GM18867 (cell line): ENCODE measurements at regions not wholly inside any gene's neighbourhood (a gene's known extent, or its start where the extent isn't known, plus 50 kb on each side); places are given as distances from the start of the nearest gene placed in this dataset.
"Not testable (repeated sequence)": the region's sequence is repeated elsewhere in the genome, so short reads cannot be mapped to it uniquely, and the experiment has no call there.

Source experiments
- ATAC-seq: cut with Tn5 transposase; IDR thresholded peaks from one replicate; pipeline ENCODE4 v1.9.1; 2021; ENCODE audit warnings: mild to moderate bottlenecking, moderate library complexity; ENCODE audit not compliant: unreplicated experiment

DNA sequence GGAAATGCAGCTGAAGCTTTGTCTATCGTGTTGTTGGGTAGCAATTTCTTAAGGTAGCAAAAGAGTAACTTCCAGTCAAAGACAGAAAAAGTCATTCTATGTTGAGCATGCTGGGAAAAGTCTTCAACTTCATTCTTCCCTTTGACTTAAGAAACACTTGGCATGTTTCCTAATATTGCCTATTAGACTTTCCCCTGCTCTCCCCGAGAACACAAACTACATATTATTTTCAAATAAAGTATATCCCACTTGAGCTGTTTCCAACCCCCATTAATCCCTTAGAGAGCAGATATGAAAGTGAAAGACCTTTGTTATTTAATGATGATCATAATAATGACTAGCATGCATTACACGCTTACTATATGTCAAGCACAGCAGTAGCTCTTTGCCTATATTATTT is 136.0 kb upstream of the SPOPL start:
- no peak for ATAC-seq

DNA sequence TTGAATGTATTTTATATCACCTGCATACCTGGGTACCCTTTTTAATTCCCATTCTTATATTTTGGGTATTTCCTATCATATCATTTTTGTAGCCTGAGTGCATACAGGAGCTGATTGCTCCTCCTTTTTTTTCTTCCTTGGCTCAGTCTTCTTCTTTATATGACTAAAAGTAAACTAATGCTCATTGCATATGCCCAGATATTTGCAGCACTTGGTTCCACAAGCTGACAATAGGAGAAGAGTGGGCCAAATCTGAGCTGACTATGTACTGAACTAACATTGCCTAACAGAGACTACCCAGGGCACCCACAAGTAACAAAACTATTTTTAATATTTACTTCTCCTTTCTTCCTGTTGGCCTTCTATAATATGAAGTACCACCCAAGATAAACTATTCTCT is 131.7 kb upstream of the SPOPL start:
- no peak for ATAC-seq

DNA sequence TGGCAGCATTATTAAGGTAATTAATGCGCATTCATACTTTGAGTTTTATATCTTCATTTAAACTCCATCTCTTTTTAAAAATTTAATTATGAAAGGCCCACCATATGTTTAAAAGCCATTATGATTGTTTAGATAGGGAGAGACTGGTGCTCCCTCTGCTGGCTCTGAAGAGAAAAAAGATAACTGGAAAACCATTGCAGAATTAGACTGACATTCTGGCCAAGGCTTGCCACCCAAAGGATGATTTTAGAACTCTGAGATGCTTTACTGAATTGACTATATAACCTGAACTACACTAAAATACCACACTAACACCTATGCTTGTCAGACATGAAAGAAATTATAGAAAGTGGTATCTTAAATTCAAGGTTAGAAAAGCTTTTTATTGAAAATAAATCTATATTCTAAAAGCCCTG is 127.6 kb upstream of the SPOPL start:
- ATAC-seq: peak; percentile 79

- ATAC-seq: no peak
These were observed 120.2 kb upstream of the SPOPL start for GRCh38 chr2:138381373-138381772.

GRCh38 chr2:138382672-138383071 is 118.9 kb upstream of the SPOPL start:
- no peak for ATAC-seq

DNA sequence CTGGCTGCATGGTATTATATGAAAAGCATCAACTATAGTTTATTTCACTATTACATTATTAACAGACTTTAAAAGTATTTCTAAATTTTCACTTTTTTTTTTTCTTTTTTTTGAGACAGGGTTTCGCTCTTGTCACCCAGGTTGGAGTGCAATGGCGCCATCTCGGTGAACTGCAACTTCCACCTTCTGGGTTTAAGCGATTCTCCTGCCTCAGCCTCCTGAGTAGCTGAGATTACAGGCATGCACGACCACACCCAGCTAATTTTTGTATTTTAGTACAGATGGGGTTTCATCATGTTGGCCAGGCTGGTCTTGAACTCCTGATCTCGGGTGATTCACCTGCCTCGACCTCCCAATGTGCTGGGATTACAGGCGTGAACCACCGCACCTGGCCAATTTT is 115.4 kb upstream of the SPOPL start:
- ATAC-seq: not testable (repeated sequence)

GRCh38 chr2:138389063-138389462 is 112.5 kb upstream of the SPOPL start:
- no peak for ATAC-seq

DNA sequence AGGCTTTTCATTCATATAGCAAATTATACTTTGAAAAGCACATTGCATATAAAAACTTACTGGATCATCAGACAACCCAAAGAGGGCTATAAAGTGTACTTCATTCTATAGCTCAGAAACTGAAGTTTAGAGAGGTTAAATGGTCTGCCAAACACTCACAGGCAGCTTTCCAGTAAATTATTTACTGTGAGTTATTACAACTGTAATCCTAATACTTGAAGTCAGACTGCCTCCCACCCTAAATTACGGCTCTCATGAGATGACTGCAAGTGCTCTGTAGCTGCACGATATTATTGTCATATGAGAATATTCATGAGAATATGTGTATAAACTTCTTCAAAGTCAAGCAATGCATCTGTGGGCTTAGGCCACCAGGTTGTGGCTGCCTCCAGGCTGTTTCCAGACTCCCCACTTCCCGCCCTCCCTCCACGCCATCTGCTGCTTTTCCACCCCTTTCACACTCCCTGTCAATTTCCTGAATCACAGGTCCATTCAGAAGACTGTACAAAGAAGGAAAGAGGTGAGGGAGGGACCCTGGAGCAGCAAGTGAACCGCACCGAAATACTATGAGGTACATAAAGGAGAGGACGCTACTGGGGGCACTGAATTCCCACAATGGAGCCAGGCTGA is 111.1 kb upstream of the SPOPL start:
- no peak for ATAC-seq

DNA sequence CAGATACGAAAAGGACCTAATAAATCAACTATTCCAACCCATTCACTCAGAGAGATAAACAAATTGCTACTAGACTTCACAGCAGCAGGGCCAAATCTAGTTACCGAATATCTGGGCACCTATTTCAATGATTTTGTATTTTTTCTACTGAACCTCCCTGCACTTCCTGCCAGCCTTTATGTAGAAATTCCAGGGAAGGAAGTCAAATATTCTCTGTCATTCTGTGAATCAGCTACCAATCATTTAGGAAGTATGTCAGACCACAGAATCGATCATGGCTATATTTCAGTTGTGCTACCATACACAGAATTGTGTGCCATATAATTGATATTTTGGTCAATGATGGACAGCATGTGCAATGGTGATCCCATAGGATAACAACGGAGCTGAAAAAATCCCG is 109.6 kb upstream of the SPOPL start:
- ATAC-seq: no peak

GRCh38 chr2:138395565-138396306 is 105.8 kb upstream of the SPOPL start:
- no peak for ATAC-seq

- no peak for ATAC-seq
These were observed 104.7 kb upstream of the SPOPL start for GRCh38 chr2:138396843-138397242.

DNA sequence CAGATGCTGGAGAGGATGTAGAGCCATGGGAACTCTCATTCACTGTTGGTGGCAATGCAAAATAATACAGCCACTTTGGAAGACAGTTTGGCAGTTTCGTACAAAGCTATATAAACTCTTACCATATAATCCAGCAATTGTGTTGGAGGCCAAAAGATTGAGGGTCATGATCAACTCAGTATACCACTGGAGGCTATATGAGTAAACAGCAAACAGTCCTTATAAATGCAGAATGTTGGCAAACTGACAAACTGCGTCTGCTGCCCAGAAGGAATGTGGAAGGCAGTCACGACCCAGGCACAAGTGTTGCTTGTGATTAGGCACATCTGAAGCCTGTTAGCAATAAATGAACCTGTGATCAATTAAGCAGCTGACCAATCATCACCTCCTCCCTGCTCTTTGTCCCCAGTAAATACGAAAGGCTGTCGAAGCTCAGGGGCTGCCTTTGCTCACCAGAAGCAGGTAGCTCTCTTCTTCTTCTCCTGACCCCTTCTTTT is 98.1 kb upstream of the SPOPL start:
- ATAC-seq: no peak

- no peak for ATAC-seq
These were observed 87.6 kb upstream of the SPOPL start for GRCh38 chr2:138414014-138414413.

DNA sequence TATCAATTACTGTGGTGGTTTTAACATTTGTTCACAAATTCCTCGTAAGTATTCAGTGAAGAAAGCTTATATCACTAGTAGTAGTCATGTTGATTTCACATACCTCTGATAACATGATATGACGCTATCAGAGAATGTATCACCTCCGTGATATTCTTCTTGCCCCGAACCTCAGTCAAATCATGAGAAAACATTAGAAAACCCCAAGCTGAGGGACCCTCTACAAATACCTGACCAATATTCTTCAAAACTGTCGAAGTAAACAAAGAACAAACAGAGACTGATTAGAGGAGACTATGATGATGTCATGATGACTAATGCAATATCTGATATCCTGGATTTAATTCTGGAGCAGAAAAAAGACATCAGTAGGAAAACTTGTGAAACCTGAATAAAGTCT is 85.6 kb upstream of the SPOPL start:
- ATAC-seq: no peak

DNA sequence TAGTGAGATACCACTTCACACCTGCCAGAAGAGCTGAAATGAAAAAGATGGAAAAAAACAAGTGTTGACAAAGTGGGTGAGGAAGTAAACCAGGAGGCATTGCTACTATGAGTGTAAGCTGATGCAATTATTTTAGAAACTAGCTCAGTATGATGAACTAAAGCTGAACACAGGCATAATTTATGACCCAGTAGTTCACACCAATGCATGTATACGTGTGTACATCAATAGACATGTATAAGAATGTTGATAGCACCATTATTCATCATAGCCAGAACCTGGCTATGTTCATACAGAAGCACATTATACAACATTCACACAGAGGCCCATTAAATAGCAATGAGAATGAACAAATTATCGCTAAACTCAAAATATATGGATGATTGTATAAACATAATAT is 83.1 kb upstream of the SPOPL start:
- ATAC-seq: no peak

DNA sequence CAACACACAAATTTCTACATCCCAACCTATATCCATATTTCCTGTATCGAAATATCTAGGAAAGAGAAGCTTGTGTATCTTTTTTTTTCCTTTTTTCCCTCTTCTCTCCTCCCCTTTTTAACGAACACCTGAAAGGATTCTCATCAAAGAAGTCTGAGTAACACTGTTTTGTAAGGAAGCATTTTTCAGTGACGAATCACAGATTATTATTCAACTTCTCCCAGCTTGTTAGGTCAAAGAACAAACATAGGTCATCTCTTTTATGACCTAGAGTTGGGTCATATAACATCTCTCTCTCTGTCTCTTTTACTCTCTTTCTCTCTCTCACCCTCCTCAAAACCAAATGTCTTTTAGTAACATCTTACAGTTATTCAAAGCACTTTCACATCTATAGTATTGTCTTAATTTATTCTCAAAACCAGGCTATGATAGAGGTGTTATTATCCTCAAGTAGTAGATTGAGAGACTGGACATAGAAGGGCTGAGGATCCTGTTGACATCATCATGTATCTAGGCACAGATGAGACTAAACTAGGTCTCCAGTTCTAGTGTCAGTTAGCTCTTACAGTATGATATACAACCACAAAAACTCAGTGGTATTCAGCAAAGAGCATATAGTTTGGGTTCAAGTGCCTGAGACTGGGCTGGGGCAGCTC is 80.1 kb upstream of the SPOPL start:
- no peak for ATAC-seq

GRCh38 chr2:138421971-138422335 is 79.6 kb upstream of the SPOPL start:
- ATAC-seq: no peak

- no peak for ATAC-seq
These were observed 78.4 kb upstream of the SPOPL start for GRCh38 chr2:138423198-138423597.

GRCh38 chr2:138423745-138424144 is 77.8 kb upstream of the SPOPL start:
- no peak for ATAC-seq

- no peak for ATAC-seq
These were observed 77.0 kb upstream of the SPOPL start for GRCh38 chr2:138424436-138425140.

GRCh38 chr2:138426116-138426515 is 75.5 kb upstream of the SPOPL start:
- not testable (repeated sequence) for ATAC-seq
